Hepatocyte (in vitro differentiated cells): ENCODE measurements at regions not wholly inside any gene's neighbourhood (a gene's known extent, or its start where the extent isn't known, plus 50 kb on each side); places are given as distances from the start of the nearest gene placed in this dataset.

Experiments used
- DNase-seq: peaks from one replicate; pipeline ENCODE4 v3.0.0-alpha.2; 2016; ENCODE audit warnings: low spot score
- H2AFZ ChIP-seq: fragments of 200-600 bp; sonication (generic); 2 replicates; pipeline ENCODE4 v1.6.0; 2016; ENCODE audit warnings: antibody characterized with exemption, mild to moderate bottlenecking
- H3K27ac ChIP-seq: fragments of 200-600 bp; sonication (generic); 2 replicates; pipeline ENCODE4 v1.5.1; 2016; ENCODE audit warnings: mild to moderate bottlenecking
- H3K27me3 ChIP-seq: fragments of 200-600 bp; sonication (generic); 2 replicates; pipeline ENCODE4 v1.6.1; 2016
- H3K36me3 ChIP-seq: fragments of 200-600 bp; sonication (generic); replicated peaks from 2 replicates; pipeline ENCODE4 v1.5.1; 2016; ENCODE audit warnings: low read depth; ENCODE audit not compliant: insufficient read depth
- H3K4me1 ChIP-seq: fragments of 200-600 bp; sonication (generic); 2 replicates; pipeline ENCODE4 v1.5.1; 2016; ENCODE audit warnings: mild to moderate bottlenecking, moderate library complexity; ENCODE audit not compliant: insufficient read depth
- H3K4me2 ChIP-seq: fragments of 200-600 bp; sonication (generic); 2 replicates; pipeline ENCODE4 v1.6.0; 2016
- H3K4me3 ChIP-seq: fragments of 200-600 bp; sonication (generic); 2 replicates; pipeline ENCODE4 v1.5.1; 2016; ENCODE audit warnings: mild to moderate bottlenecking
- H3K79me2 ChIP-seq: fragments of 200-600 bp; sonication (generic); 2 replicates; pipeline ENCODE4 v1.6.0; 2017; ENCODE audit warnings: mild to moderate bottlenecking
- H3K9me2 ChIP-seq: fragments of 200-600 bp; sonication (generic); replicated peaks from 2 replicates; pipeline ENCODE4 v1.6.0; 2017; ENCODE audit warnings: mild to moderate bottlenecking; ENCODE audit not compliant: insufficient read depth
- H3K9me3 ChIP-seq: fragments of 200-600 bp; sonication (generic); 2 replicates; pipeline ENCODE4 v1.5.1; 2016; ENCODE audit warnings: low read depth, mild to moderate bottlenecking
- H4K20me1 ChIP-seq: fragments of 200-600 bp; sonication (generic); 2 replicates; pipeline ENCODE4 v1.6.0; 2016; ENCODE audit warnings: mild to moderate bottlenecking; ENCODE audit not compliant: insufficient read depth, poor library complexity, severe bottlenecking
- CTCF ChIP-seq: fragments of 200-600 bp; sonication (generic); IDR thresholded peaks from 2 replicates; pipeline ENCODE4 v1.5.1; 2016; ENCODE audit warnings: antibody characterized with exemption, mild to moderate bottlenecking; ENCODE audit not compliant: poor library complexity
- EZH2 ChIP-seq: fragments of 200-600 bp; sonication (generic); IDR thresholded peaks from 2 replicates; pipeline ENCODE4 v1.6.1; 2016; ENCODE audit warnings: antibody characterized with exemption, mild to moderate bottlenecking, borderline replicate concordance
- EZH2phosphoT487 ChIP-seq: fragments of 200-600 bp; sonication (generic); IDR thresholded peaks from one replicate; pipeline ENCODE4 v1.6.1; 2018; ENCODE audit warnings: antibody characterized with exemption, mild to moderate bottlenecking, low read depth, moderate library complexity; ENCODE audit not compliant: unreplicated experiment, severe bottlenecking
- WGBS: methylation state at CpG from one replicate; pipeline ENCODE4 v1.1.6; 2016; ENCODE audit warnings: low lambda C conversion rate; ENCODE audit errors: missing lambda C conversion rate; 5-methylcytosine and 5-hydroxymethylcytosine counted together

- Histone ChIP-seq H3K9me3 (no peaks in the 10 kb centered on the region), H3K9me2 (no peaks in the 10 kb centered on the region), H3K4me3 (no peak overlapping the region), H3K27ac (no peak overlapping the region), H3K36me3 (no peaks in the 10 kb centered on the region), H3K4me1 (no peaks in the 10 kb centered on the region), H3K79me2 (no peaks in the 10 kb centered on the region), H3K27me3 (no peaks in the 10 kb centered on the region), H3K4me2 (peak overlapping the region; percentile 12), H4K20me1 (no peaks in the 10 kb centered on the region), H2AFZ (no peak overlapping the region)
- DNase-seq = no peak
- no peak for TF ChIP-seq EZH2phosphoT487
- no peak for TF ChIP-seq EZH2
- no peak for TF ChIP-seq CTCF
- WGBS = 68% methylated on average over 4 of the region's 4 CpGs
Measured at GRCh38 chr2:223203971-223204929, 152.3 kb downstream of the KCNE4 start.

GRCh38 chr2:223210489-223210888, 158.5 kb downstream of the KCNE4 start:
- Histone ChIP-seq H3K9me3 (peaks cover 10% of the 10 kb centered on the region), H3K79me2 (no peaks in the 10 kb centered on the region)
- WGBS = 96% methylated on average over 2 of the region's 2 CpGs

GRCh38 chr2:223214394-223215253, 162.6 kb downstream of the KCNE4 start:
- Histone ChIP-seq H3K4me1 (peaks cover 7% of the 10 kb centered on the region), H3K36me3 (no peaks in the 10 kb centered on the region), H3K4me3 (no peak overlapping the region), H3K9me3 (peaks cover 10% of the 10 kb centered on the region), H4K20me1 (no peaks in the 10 kb centered on the region), H3K27me3 (no peaks in the 10 kb centered on the region), H2AFZ (peak overlapping the region; percentile 23), H3K4me2 (peak overlapping the region; percentile 57), H3K9me2 (no peaks in the 10 kb centered on the region), H3K27ac (peak overlapping the region; percentile 86), H3K79me2 (no peaks in the 10 kb centered on the region)
- 63% methylated on average over 5 of the region's 5 CpGs for WGBS
- no peak for TF ChIP-seq CTCF
- TF ChIP-seq EZH2 = no peak
- TF ChIP-seq EZH2phosphoT487 = no peak
- DNase-seq = peak; percentile 23

More at GRCh38 chr2:223210489-223210888, 158.5 kb downstream of the KCNE4 start:
- Histone ChIP-seq H3K9me2 (no peaks in the 10 kb centered on the region), H2AFZ (no peak overlapping the region), H4K20me1 (no peaks in the 10 kb centered on the region), H3K4me2 (no peak overlapping the region), H3K27me3 (no peaks in the 10 kb centered on the region), H3K27ac (no peak overlapping the region), H3K36me3 (no peaks in the 10 kb centered on the region), H3K4me1 (peaks cover 5% of the 10 kb centered on the region), H3K4me3 (no peak overlapping the region)
- no peak for TF ChIP-seq EZH2phosphoT487
- no peak for TF ChIP-seq CTCF
- no peak for TF ChIP-seq EZH2
- no peak for DNase-seq
